Retinal pigment epithelial cell (primary cell): ENCODE measurements at regions not wholly inside any gene's neighbourhood (a gene's known extent, or its start where the extent isn't known, plus 50 kb on each side); places are given as distances from the start of the nearest gene placed in this dataset.
A peak's percentile ranks its signal among the peaks of the same experiment; 100 is the strongest.

Experiments used
- DNase-seq: peaks from one replicate; pipeline ENCODE4 v3.0.0-alpha.2; 2010; ENCODE audit warnings: low read depth
- H3K4me3 ChIP-seq: 2 replicates; pipeline ENCODE4 v1.5.1; 2011; ENCODE audit warnings: mild to moderate bottlenecking, low read length, control low read depth, moderate library complexity
- TF ChIP-seq, protein P1 (sequence below): conservative IDR thresholded peaks from 2 replicates; pipeline ENCODE4 v1.5.1; 2011; ENCODE audit warnings: low read depth, low read length, control low read depth, inconsistent platforms

DNA sequence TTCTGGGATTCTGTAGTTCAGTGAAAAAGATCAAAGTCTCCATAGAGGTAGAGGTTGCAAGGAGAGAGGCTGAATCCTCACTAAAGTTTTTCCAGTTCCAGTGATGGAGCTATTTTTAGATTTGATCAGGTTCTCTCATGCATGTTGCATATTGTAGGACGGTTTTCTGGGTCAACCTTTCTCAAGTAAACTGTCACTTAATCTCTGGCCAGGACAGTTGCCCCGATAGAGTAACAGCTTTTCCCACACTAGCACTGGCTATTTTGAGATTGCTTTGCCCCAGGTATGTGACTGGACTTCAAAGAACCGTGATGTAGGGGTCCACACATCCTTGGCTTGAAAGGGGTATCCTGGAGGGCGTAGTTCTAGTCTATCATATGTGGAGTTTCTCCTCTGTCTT lies 67.4 kb upstream of the EPCAM start:
- H3K4me3 ChIP-seq, result no peak overlapping the region
- TF ChIP-seq, protein P1, sequence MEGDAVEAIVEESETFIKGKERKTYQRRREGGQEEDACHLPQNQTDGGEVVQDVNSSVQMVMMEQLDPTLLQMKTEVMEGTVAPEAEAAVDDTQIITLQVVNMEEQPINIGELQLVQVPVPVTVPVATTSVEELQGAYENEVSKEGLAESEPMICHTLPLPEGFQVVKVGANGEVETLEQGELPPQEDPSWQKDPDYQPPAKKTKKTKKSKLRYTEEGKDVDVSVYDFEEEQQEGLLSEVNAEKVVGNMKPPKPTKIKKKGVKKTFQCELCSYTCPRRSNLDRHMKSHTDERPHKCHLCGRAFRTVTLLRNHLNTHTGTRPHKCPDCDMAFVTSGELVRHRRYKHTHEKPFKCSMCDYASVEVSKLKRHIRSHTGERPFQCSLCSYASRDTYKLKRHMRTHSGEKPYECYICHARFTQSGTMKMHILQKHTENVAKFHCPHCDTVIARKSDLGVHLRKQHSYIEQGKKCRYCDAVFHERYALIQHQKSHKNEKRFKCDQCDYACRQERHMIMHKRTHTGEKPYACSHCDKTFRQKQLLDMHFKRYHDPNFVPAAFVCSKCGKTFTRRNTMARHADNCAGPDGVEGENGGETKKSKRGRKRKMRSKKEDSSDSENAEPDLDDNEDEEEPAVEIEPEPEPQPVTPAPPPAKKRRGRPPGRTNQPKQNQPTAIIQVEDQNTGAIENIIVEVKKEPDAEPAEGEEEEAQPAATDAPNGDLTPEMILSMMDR, result no peak
- no peak for DNase-seq

DNA sequence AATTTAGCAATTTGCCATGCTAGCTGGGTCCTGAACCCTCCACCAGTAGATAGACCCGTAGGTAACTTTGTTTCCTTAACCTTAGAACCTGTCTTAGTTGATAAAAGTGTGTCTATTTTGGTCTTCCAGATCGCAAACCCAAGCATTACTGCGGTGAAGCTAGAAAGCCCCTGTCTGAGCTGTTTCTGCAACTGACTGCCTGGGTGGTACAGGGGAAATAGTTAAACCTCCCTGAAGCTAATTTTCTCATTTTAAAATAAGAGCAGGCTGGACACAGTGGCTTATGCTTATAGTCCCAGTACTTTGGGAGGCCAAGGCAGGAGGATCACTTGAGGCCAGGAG lies 67.9 kb upstream of the EPCAM start:
- no peak overlapping the region for H3K4me3 ChIP-seq
- TF ChIP-seq, protein P1, result no peak
- DNase-seq, result no peak

DNA sequence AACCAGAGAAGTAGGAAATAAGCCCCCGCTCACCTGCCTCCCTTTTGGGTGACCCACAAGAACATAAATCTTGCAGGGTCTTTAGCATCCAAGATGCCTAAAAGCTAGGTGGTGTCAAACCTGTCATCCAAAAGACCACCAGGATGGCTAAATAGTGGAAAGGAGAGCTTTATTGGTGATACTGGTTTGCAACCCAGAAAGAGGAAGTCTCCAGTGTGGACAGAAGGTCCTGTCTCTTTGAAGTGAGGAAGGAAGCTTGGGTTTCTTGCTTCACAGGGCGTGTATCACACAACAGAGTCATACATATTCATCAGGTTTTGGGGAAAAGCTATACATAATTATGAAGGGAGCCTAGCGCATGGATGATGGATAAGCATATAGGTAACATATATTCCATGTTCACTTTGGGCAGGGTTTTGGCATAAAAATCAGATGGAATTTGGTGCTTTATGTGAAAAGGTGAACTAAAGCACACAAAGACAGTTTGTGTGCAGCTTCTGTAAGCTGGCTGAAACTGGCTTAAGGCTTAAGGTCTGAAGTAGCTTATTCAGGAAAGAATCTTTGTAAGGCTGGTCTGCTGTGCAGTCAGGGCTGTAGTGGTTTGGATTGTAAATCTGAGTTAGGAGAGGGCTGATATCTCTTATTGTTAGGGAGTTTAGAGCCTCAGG lies 68.4 kb upstream of the EPCAM start:
- no peak overlapping the region for H3K4me3 ChIP-seq
- TF ChIP-seq, protein P1, result no peak
- no peak for DNase-seq

DNA sequence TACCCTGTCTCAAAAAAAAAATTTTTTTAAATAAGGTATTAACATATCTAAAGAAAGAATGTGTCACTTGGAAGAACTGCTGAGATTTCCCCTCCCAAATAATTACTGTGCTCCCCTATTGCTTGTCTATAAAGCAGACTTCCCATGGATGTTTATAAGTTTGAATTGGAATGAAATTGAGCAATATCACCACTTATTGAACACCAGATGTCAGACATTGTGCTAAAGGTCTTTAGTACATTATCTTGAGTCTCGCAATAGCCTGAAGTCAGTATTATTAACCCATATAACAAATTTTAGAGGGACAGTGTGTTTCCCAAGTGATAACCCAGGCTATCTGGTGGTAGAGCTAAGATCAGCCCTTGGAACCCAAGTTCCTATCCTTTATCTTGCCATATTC lies 69.0 kb upstream of the EPCAM start:
- H3K4me3 ChIP-seq, result no peak overlapping the region
- TF ChIP-seq, protein P1, result no peak
- DNase-seq, result no peak

DNA sequence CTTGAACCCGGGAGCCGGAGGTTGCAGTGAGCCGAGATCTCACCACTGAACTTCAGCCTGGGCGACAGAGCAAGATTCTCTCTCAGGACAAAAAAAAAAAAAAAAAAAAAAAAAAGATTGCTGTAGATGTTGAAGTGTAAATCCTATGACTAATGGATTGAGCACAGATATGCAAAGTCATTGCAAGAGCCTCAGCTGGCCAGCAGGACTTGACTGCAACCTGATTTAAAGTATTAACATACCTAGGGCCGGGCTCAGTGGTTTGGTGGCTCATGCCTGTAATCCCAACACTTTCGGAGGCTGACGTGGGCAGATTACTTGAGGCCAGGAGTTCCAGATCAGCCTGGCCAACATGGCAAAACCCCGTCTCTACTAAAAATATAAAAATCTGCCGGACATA lies 69.6 kb upstream of the EPCAM start:
- TF ChIP-seq, protein P1, result no peak
- H3K4me3 ChIP-seq, result no peak overlapping the region
- peak; percentile 95 for DNase-seq

DNA sequence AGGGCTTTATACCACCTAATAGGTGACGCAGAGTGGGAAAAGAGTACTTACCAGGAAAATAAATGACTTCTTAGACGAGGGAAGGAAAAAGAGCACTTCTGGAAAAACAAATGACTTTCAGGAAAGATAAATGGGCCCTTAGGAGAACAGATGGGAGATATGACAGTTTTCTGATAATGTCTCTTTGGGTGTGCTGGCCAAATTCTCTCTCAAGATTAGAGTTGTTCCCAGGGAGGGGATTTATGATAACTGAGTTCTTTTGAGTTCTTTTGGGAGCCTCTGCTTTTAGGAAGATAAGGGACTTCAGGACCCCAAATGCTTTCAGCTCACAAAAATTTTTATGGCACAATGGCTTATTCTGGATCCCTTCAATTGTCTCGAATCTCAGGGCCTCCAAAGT lies 70.3 kb upstream of the EPCAM start:
- TF ChIP-seq, protein P1, result no peak
- no peak overlapping the region for H3K4me3 ChIP-seq
- DNase-seq, result no peak

DNA sequence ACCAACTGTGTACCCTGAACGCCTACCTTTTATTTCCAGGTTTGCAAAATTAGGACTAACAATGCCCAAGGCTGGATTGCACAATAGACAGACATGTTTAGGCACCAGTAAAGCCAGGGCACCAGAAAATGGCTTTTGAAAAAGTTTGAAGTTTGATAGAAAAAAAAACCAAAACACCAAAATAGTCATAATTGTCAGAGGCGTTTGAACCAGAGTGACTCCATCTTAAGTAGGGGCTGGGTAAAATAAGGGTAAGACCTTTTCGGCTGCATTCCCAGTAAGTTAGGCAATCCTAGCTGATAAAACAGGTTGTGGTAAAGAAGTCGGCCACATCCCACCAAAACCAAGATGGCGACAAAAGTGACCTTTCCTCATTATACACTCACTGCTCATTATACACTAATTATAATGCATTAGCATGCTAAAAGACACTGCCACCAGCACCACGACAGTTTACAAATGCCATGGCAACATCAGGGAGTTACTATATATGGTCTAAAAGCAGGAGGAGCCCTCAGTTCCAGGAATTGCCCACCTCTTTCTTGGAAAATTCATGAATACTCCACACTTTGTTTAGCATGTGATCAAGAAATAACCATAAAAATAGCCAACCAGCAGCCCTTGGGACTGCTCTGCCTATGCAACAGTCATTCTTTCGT lies 71.2 kb upstream of the EPCAM start:
- no peak for DNase-seq
- no peak overlapping the region for H3K4me3 ChIP-seq
- TF ChIP-seq, protein P1, result no peak
